22Rv1 (cell line): ENCODE measurements at regions not wholly inside any gene's neighbourhood (a gene's known extent, or its start where the extent isn't known, plus 50 kb on each side); places are given as distances from the start of the nearest gene placed in this dataset.

Experiments used
- H3K27ac ChIP-seq: fragments of 450-650 bp; 2 replicates; pipeline ENCODE4 v1.5.1; 2017
- ZFX ChIP-seq: fragments of 450-650 bp; IDR thresholded peaks from 2 replicates; pipeline ENCODE4 v1.6.1; 2017; ENCODE audit warnings: antibody characterized with exemption, borderline replicate concordance
- TF ChIP-seq, protein P1 (sequence below): fragments of 450-650 bp; IDR thresholded peaks from 2 replicates; pipeline ENCODE4 v1.5.1; 2017; ENCODE audit warnings: mild to moderate bottlenecking

DNA sequence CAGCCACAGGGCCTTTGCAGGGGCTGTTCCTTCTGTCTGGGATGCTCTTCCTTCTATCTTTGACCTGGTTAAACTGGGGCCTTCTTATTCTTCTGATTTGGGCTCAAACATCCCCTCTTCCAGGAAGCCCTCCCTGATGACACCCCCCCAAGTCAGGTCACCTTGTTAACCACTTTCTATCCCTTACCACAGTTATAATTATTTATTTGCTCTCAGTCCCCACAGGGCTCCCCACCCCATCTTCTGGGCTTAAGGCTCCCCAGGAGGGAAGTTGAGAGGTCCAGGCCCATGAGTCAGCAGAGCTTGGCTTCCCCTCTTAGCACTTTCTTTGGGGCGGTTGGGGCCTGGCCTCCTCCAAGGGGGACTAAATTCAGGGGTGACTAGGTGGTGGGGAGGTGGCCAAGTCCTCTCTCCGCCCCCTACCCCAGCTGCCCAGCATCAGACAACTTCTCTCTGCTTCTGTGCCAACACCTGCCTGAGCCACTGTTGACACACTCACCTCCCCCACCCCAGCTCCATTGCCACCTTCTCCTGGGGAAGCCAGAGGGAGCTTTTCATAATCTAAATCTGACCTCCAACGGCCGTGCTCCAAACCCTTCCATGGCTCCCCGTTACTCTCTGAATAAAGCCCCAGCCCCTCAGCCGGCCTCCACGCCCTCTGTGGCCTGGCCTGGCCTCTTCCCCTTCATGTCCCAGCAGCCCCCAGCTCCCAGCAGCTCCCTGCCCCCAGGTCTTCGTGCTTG lies 70.0 kb downstream of the CEBPB start:
- TF ChIP-seq ZFX, result no peak
- TF ChIP-seq, protein P1, sequence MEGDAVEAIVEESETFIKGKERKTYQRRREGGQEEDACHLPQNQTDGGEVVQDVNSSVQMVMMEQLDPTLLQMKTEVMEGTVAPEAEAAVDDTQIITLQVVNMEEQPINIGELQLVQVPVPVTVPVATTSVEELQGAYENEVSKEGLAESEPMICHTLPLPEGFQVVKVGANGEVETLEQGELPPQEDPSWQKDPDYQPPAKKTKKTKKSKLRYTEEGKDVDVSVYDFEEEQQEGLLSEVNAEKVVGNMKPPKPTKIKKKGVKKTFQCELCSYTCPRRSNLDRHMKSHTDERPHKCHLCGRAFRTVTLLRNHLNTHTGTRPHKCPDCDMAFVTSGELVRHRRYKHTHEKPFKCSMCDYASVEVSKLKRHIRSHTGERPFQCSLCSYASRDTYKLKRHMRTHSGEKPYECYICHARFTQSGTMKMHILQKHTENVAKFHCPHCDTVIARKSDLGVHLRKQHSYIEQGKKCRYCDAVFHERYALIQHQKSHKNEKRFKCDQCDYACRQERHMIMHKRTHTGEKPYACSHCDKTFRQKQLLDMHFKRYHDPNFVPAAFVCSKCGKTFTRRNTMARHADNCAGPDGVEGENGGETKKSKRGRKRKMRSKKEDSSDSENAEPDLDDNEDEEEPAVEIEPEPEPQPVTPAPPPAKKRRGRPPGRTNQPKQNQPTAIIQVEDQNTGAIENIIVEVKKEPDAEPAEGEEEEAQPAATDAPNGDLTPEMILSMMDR, result no peak
- no peak overlapping the region for H3K27ac ChIP-seq

DNA sequence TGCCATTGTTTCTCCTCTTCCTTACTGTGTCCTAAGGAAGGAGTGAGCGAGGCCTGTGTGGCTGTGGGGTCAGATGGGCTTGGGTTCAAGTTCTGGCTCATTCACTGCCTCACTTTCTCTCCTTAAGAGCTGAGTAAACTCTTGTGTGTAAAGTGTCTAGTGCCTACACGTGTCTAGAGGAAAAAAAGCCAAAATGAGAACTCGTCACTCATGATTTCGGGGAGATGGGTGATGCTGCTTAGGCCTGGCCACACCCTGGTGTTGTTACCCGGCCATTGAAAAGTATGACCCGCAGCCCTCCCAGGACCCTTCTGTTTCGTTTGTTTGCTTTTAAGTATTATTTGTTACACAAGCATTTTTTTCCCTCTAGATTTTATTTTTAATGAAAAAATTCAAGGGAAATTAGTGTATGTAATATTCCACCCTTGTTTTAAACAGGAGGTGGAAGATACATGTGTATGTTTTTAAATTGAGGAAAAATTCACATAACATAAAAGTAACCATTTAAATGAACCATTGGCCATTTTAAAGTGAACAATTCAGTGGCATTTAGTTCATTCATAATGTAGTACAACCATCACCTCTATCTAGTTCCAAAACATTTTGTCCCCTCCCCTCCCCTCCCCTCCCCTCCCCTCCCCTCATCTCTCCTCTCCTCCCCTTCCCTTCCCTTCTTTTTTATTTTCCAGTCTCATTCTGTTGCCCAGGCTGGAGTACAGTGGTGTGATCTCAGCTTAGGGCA lies 71.0 kb downstream of the CEBPB start:
- H3K27ac ChIP-seq, result no peak overlapping the region

DNA sequence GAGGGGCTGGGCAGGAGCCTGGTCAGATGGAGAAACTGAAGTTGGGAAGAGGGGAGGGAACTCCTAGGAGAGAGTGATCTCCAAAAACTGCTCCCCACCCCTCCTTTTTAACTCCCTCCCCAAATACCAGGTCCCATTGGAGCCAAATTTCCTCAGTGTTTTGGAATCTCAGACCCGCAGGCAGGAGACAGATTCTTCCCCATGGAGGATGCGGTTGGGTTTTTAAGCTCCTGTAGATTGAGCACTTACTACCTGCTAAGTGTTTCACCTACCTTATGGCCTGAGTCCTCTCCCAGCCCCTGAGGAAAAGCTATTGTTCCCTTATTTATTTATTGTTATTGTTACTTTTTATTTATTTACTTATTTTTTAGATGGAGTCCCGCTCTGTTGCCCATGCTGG lies 73.2 kb downstream of the CEBPB start:
- H3K27ac ChIP-seq, result no peak overlapping the region

More for the DNA sequence above, 71.0 kb downstream of the CEBPB start:
- TF ChIP-seq, protein P1, result no peak
- no peak for TF ChIP-seq ZFX

DNA sequence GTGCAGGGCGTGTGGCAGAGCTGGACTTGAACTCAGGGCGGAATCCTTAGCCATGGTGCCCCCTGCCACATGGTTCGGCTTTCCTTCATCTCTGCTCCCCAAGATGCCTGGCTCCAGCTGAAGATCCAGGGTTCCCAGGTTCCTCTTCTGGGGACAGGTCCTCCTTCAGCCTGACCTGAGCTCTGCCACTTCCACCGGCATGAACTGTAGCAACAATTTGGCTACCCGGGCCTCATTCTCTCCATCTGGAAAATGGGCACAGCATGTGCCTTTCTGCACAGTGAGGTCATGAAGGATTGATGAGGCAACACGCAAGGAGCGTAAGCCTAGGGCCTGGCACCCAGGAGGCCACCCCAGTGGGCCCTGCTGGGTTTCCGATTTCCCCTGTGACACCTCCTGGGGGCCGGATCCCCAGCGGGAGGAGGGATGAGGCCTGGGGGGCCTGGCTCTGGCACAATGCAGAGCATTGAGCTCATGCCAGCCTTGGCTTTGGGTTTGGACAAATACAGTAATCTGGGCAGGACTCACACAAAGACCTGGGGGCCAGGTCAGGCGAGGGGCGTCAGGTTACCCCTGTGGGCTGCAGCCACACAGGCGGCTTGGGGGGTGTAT lies 74.0 kb downstream of the CEBPB start:
- no peak overlapping the region for H3K27ac ChIP-seq
- TF ChIP-seq, protein P1, result no peak
- no peak for TF ChIP-seq ZFX

More for the DNA sequence above, 73.2 kb downstream of the CEBPB start:
- TF ChIP-seq ZFX, result no peak
- TF ChIP-seq, protein P1, result no peak

DNA sequence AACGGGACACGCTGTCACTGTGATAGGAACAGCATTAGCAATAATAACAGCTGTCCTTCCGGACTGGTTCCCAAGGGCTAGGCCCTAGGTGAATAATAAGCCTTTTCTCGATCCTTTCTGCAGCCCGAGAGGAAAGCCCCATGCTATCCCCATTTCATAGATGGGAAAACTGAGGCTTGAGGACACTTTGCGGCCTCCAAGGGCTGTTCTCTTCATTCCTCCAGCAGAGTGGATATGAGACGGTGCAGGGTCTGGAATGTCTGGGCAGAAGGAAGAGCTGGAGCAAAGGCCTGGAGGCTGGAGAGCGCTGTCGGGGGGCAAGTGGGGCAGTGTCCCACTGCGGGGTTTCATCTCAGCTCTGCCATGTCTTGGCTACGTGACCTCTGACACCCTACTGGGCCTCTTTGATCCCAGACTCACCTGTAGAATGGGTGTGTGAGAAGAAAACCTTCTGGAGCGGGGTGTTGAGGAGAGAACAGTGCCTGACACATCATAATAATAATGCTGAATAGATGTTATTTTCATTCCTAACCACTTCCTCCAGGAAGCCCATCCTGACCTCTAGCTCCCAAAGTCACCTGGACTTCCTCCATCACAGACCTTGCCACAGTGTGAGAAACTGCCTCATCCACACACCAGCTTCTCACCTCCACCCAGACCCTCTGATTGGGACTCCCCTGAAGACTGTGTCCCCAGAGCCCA lies 74.8 kb downstream of the CEBPB start:
- TF ChIP-seq, protein P1, result no peak
- TF ChIP-seq ZFX, result no peak
- H3K27ac ChIP-seq, result no peak overlapping the region

DNA sequence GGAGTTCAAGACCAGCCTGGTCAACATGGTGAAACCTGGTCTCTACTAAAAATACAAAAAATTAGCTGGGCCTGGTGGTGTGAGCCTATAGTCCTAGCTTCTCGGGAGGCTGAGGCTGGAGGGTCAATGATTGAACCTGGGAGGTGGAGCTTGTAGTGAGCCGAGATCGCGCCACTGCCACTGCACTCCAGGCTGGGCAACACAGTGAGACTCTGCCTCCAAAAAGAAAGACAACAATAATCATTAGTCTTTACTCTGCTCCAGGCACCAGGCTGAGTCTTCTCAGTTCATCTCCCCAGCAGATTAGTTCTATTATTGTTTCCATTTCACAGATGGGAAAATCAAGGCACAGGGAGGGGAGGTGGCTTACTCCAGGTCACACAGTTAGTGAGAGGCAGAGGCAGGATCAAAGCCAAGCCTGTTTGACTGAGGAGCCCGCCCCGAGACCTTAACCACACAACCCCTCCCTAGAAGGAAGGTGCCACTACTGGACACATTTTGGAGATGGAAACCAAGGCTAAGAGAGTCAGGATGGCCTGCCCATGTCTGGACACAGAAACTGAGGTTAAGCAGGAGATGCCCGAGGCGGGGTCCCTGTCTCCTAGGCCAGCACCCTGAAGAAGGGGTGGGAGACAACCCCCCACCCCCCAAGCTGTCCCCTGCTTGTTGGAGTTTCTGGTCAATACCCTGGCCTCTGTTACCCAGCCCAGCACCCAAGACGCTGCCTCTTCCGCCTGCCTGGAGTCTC lies 75.8 kb downstream of the CEBPB start:
- TF ChIP-seq, protein P1, result no peak
- no peak for TF ChIP-seq ZFX
- H3K27ac ChIP-seq, result no peak overlapping the region
